CD4-positive, alpha-beta memory T cell (primary cell): ENCODE measurements at regions not wholly inside any gene's neighbourhood (a gene's known extent, or its start where the extent isn't known, plus 50 kb on each side); places are given as distances from the start of the nearest gene placed in this dataset.

ENCODE experiments used
- CTCF ChIA-PET: fragments of 350-600 bp; sonication (Branson Sonifier 250); formaldehyde crosslinking; loops from one replicate; lab custom pipeline; 2021; ENCODE audit warnings: inconsistent platforms; ENCODE audit not compliant: partially characterized antibody; lab: Charles Lee
- POLR2A ChIA-PET: fragments of 350-600 bp; sonication (Branson Sonifier 250); formaldehyde crosslinking; loops from one replicate; lab custom pipeline; 2021; ENCODE audit not compliant: partially characterized antibody; lab: Charles Lee
- DNase-seq, 5 donors: peaks; one replicate each; pipeline versions ENCODE4 v3.0.0 to v3.0.0-alpha.2; 2020 to 2022; ENCODE audit warnings: mixed read lengths in 1 of 5
- H3K27ac ChIP-seq: one replicate; pipeline ENCODE4 v1.7.0; 2013; ENCODE audit warnings: low read depth, low read length
- H3K27me3 ChIP-seq: 2 replicates; pipeline ENCODE4 v1.7.0; 2013; ENCODE audit warnings: mild to moderate bottlenecking, low read length, moderate library complexity; ENCODE audit not compliant: insufficient read depth
- H3K36me3 ChIP-seq: 2 replicates; pipeline ENCODE4 v1.7.0; 2013; ENCODE audit warnings: mild to moderate bottlenecking, low read length, moderate library complexity; ENCODE audit not compliant: insufficient read depth
- H3K4me1 ChIP-seq: 2 replicates; pipeline ENCODE4 v1.7.0; 2013; ENCODE audit warnings: mild to moderate bottlenecking, low read length, moderate library complexity; ENCODE audit not compliant: insufficient read depth
- H3K4me3 ChIP-seq, 2 donors: one replicate each; pipeline ENCODE4 v1.7.0; 2013; ENCODE audit warnings: low read length in 2 of 2, mild to moderate bottlenecking in 1 of 2
- H3K9me3 ChIP-seq, 2 donors: one replicate each; pipeline ENCODE4 v1.7.0; 2013; ENCODE audit warnings: low read length in 2 of 2, control low read depth in 1 of 2; ENCODE audit not compliant: control insufficient read depth in 1 of 2
- H3K27ac Mint-ChIP-seq, 7 donors: one replicate each; pipeline ENCODE4 v1.8.0; 2020 to 2021; ENCODE audit warnings: mixed read lengths in 7 of 7, mild to moderate bottlenecking in 6 of 7, inconsistent platforms in 3 of 7, moderate library complexity in 3 of 7
- H3K27me3 Mint-ChIP-seq, 2 donors: one replicate each; pipeline ENCODE4 v1.8.0; 2020 to 2021; ENCODE audit warnings: mixed read lengths in 2 of 2
- H3K36me3 Mint-ChIP-seq, 2 donors: one replicate each; pipeline ENCODE4 v1.8.0; 2020 to 2021; ENCODE audit warnings: mixed read lengths in 2 of 2, inconsistent platforms in 1 of 2, mild to moderate bottlenecking in 1 of 2
- H3K4me1 Mint-ChIP-seq, 4 donors: one replicate each; pipeline ENCODE4 v1.8.0; 2020 to 2021; ENCODE audit warnings: mixed read lengths in 4 of 4, mild to moderate bottlenecking in 1 of 4
- H3K4me3 Mint-ChIP-seq, 8 donors: one replicate each; pipeline ENCODE4 v1.8.0; 2020 to 2021; ENCODE audit warnings: mixed read lengths in 8 of 8, mild to moderate bottlenecking in 7 of 8, moderate library complexity in 6 of 8, inconsistent platforms in 3 of 8
- H3K9me3 Mint-ChIP-seq, 8 donors: one replicate each; pipeline ENCODE4 v1.8.0; 2020 to 2021; ENCODE audit warnings: mixed read lengths in 8 of 8, mild to moderate bottlenecking in 5 of 8, inconsistent platforms in 3 of 8, moderate library complexity in 1 of 8
- intact Hi-C: fragments of 100-400 bp; cut with micrococcal nuclease; formaldehyde crosslinking; loops from one replicate; pipeline ENCODE4 v1.15.1; 2023

DNA sequence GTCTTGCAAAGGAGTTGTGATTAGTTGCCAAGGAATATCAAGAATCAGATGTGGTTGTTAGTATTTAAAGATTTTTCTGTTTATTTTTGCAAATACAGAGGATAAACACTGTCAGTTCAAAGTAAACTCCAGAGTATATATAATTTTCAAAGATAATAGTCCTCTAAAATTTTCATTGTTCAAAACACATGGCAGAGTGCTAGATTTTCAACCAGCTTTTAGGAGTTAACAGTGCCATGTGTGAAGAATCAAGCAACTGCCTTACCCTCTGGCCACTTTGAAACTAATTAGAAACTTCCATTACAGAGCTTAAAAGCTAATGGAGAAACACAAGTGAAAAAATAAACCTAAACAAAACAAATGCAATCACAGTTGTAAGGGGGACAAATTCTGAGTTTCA lies 1605.6 kb upstream of the ZEB2 start:
- ChIA-PET CTCF (no interaction called here), POLR2A (no interaction called here)
- H3K27me3 Mint-ChIP-seq = no peaks in the 10 kb centered on the region
- H3K9me3 Mint-ChIP-seq = peaks cover 0 to 7% (median 1%) of the 10 kb centered on the region in 8 donors
- no peaks in the 10 kb centered on the region for H3K36me3 ChIP-seq
- no peaks in the 10 kb centered on the region for H3K4me1 Mint-ChIP-seq
- H3K36me3 Mint-ChIP-seq = no peaks in the 10 kb centered on the region
- no peaks in the 10 kb centered on the region for H3K9me3 ChIP-seq
- DNase-seq = no peak
- intact Hi-C loops = no loop called here
- no peaks in the 10 kb centered on the region for H3K27me3 ChIP-seq
- no peak overlapping the region for H3K27ac ChIP-seq
- H3K4me3 Mint-ChIP-seq = no peak overlapping the region
- no peak overlapping the region for H3K27ac Mint-ChIP-seq
- no peak overlapping the region for H3K4me3 ChIP-seq
- H3K4me1 ChIP-seq = no peaks in the 10 kb centered on the region

DNA sequence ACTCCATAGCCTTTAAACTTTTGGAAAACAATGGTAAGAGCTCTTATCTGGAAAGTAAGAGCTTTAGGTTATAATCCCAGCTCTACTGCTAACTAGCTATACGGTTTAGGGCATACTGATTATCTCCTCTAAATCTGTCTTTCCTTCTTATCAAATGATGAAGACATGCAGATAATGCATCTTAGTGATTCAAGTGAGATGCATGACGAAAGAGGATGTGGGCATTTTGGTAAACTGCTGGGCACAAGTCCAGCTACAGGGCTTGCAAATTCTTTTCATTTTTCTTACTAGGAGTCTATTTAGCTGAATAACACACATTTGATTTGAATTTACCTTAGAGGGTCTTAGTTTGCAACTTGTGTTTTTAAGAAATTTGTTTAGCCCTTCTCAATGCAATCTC lies 1604.8 kb upstream of the ZEB2 start:
- Histone ChIP-seq H3K27me3 (no peaks in the 10 kb centered on the region), H3K36me3 (no peaks in the 10 kb centered on the region), H3K4me1 (no peaks in the 10 kb centered on the region), H3K4me3 (no peak overlapping the region), H3K9me3 (no peaks in the 10 kb centered on the region), H3K27ac (no peak overlapping the region)
- Mint-ChIP-seq H3K27me3 (no peaks in the 10 kb centered on the region), H3K4me1 (no peaks in the 10 kb centered on the region), H3K27ac (no peak overlapping the region), H3K4me3 (no peak overlapping the region), H3K9me3 (peaks cover 0 to 2% (median 0%) of the 10 kb centered on the region in 8 donors), H3K36me3 (no peaks in the 10 kb centered on the region)
- DNase-seq = no peak
- POLR2A ChIA-PET = no interaction called here
- intact Hi-C loops = no loop called here
- CTCF ChIA-PET = interaction anchor here (0.9 kb wide), 1 partner anchor 9 kb away, joined by 3 read pairs; no protein-coding TSS in a partner anchor

DNA sequence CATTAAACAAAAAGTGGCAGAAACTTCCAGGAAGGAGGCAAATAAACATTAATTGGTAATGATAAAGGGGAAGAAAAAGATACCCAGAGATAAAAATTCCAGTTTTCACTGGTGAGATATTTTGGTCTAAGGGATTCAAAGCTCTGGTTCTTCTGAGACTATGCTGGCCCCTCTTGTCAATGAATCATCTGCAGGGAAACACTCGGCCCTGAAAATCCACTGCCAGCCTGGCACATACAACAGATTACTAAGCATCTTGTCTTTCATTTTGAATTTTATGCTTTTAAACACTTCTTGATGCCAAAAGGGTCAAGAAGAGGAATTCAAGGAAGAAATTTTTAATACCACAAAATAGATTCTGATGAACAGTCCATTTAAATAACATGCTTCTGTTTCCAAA lies 1603.8 kb upstream of the ZEB2 start:
- Histone ChIP-seq H3K4me3 (no peak overlapping the region), H3K27ac (no peak overlapping the region), H3K9me3 (no peaks in the 10 kb centered on the region), H3K27me3 (no peaks in the 10 kb centered on the region), H3K36me3 (no peaks in the 10 kb centered on the region), H3K4me1 (no peaks in the 10 kb centered on the region)
- ChIA-PET POLR2A (no interaction called here), CTCF (no interaction called here)
- Mint-ChIP-seq H3K9me3 (peaks cover 0 to 5% (median 0%) of the 10 kb centered on the region in 8 donors), H3K4me1 (no peaks in the 10 kb centered on the region), H3K4me3 (no peak overlapping the region), H3K36me3 (no peaks in the 10 kb centered on the region), H3K27ac (no peak overlapping the region), H3K27me3 (no peaks in the 10 kb centered on the region)
- DNase-seq = no peak
- intact Hi-C loops = no loop called here

DNA sequence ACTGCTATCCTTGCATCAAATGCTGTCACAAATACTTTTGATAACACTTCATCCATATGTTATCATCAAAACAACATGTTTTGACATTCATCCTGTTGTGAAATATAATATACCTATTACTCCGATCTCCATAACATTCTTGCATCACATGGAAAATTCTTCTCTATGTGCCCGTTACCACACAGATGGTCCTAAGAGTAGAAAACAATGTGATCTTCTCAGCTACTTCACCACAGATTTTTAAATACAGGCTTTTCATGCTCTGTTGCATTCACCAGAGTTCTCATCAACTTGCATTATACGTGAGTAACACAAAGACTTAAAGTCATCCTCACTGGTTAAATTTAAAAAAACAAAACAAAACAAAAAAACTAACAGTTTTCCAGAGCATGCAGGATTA lies 1603.3 kb upstream of the ZEB2 start:
- no peaks in the 10 kb centered on the region for H3K27me3 ChIP-seq
- H3K9me3 Mint-ChIP-seq = peaks cover 0 to 6% (median 0%) of the 10 kb centered on the region in 8 donors
- no peaks in the 10 kb centered on the region for H3K4me1 ChIP-seq
- no peaks in the 10 kb centered on the region for H3K4me1 Mint-ChIP-seq
- intact Hi-C loops = no loop called here
- no peak overlapping the region for H3K4me3 Mint-ChIP-seq
- POLR2A ChIA-PET = no interaction called here
- H3K27me3 Mint-ChIP-seq = no peaks in the 10 kb centered on the region
- no peak overlapping the region for H3K27ac ChIP-seq
- no peak for DNase-seq
- no peaks in the 10 kb centered on the region for H3K36me3 Mint-ChIP-seq
- H3K4me3 ChIP-seq = no peak overlapping the region
- no peak overlapping the region for H3K27ac Mint-ChIP-seq
- H3K9me3 ChIP-seq = no peaks in the 10 kb centered on the region
- no peaks in the 10 kb centered on the region for H3K36me3 ChIP-seq
- CTCF ChIA-PET = no interaction called here

DNA sequence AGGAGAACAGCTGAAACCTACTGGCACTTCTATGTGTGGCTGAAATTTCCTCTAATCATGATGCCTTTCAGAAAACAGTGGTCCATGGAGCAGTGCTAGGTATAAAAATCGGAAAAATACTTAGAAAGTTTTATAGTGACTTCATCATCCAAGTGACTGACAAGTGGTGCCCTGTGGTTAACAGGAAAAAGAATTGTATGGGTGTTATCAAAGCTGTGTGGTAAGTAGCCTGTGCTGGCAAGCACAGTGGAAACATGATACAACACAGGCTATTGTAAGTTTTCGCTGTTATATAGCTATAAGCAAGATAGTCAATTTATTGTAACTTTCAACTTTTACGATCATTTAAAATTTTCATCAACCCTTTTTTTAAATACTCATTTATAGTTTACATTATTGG lies 1599.7 kb upstream of the ZEB2 start:
- Histone ChIP-seq H3K36me3 (no peaks in the 10 kb centered on the region), H3K4me1 (no peaks in the 10 kb centered on the region), H3K9me3 (no peaks in the 10 kb centered on the region), H3K4me3 (no peak overlapping the region), H3K27ac (no peak overlapping the region), H3K27me3 (no peaks in the 10 kb centered on the region)
- no peaks in the 10 kb centered on the region for H3K4me1 Mint-ChIP-seq
- CTCF ChIA-PET = no interaction called here
- no peaks in the 10 kb centered on the region for H3K36me3 Mint-ChIP-seq
- intact Hi-C loops = loop anchor here (1.0 kb wide), 1 partner anchor 15 kb away; no protein-coding TSS in a partner anchor
- peaks cover 0 to 9% (median 0%) of the 10 kb centered on the region in 8 donors for H3K9me3 Mint-ChIP-seq
- DNase-seq = no peak
- POLR2A ChIA-PET = no interaction called here
- no peak overlapping the region for H3K27ac Mint-ChIP-seq
- no peaks in the 10 kb centered on the region for H3K27me3 Mint-ChIP-seq
- no peak overlapping the region for H3K4me3 Mint-ChIP-seq

DNA sequence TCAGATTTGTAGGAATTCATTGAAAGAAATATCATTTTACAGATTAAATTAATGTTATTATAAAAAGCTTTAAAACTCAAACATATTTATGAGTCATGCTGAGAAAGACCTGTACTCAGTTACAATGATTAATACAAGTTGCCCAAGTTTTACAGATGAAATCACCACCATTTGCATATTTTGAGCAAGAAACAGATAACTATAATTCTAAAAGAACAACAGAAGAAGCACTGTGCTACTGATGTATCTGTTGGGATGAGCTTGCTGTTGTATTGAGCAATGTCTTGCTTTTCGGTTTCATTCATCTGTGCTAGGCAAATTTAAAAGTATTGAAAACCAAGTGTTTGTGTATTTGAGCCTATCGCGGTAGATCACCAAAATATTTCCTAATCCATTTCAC lies 1589.1 kb upstream of the ZEB2 start:
- Mint-ChIP-seq H3K9me3 (peaks cover 0 to 5% (median under 1%) of the 10 kb centered on the region in 8 donors), H3K4me1 (no peaks in the 10 kb centered on the region), H3K27me3 (no peaks in the 10 kb centered on the region), H3K27ac (no peak overlapping the region), H3K4me3 (no peak overlapping the region), H3K36me3 (no peaks in the 10 kb centered on the region)
- Histone ChIP-seq H3K4me3 (no peak overlapping the region), H3K27ac (no peak overlapping the region), H3K27me3 (no peaks in the 10 kb centered on the region), H3K4me1 (no peaks in the 10 kb centered on the region), H3K9me3 (no peaks in the 10 kb centered on the region), H3K36me3 (no peaks in the 10 kb centered on the region)
- ChIA-PET CTCF (no interaction called here), POLR2A (no interaction called here)
- DNase-seq = no peak
- intact Hi-C loops = no loop called here

DNA sequence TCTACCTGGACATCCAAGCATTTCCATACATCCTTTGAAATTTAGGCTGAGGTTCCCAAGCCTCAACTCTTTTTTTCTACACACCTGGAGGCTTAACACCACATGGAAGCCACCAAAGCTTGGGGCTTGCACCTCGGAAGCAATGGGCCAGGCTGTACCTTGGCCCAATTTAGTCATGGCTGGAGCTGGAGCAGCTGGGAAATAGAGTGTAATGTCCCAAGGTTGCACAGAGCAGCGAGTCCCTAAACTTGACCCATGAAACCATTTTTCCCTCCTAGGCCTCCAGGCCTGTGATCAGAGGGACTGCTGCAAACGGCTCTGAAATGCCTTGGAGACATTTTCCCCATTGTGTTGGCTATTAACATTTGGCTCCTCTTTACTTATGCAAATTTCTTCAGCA lies 1574.3 kb upstream of the ZEB2 start:
- Mint-ChIP-seq H3K27ac (no peak overlapping the region), H3K36me3 (no peaks in the 10 kb centered on the region), H3K4me1 (no peaks in the 10 kb centered on the region), H3K4me3 (no peak overlapping the region), H3K9me3 (peaks cover 0 to 36% (median 21%) of the 10 kb centered on the region in 8 donors), H3K27me3 (no peaks in the 10 kb centered on the region)
- Histone ChIP-seq H3K36me3 (no peaks in the 10 kb centered on the region), H3K27ac (no peak overlapping the region), H3K4me3 (no peak overlapping the region), H3K9me3 (no peaks in the 10 kb centered on the region), H3K27me3 (no peaks in the 10 kb centered on the region), H3K4me1 (no peaks in the 10 kb centered on the region)
- DNase-seq = no peak
- ChIA-PET CTCF (no interaction called here), POLR2A (no interaction called here)
- intact Hi-C loops = no loop called here

DNA sequence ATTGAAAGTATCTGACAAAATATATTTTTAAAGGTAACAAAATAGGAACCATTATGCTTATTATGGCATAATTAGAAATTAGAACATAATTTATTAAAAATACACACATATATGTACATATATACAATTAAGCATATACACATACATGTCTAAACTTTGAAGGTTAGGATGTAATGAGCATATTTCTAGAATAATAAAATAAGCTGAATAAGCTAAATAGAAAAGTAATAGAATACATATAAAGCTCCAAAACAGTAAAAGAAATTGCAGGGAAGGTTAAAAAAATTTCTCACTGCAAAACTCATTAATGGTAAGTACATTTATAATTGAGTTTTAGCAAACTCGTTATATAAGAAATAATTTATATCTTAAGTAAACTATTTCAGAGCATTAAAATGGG lies 1561.5 kb upstream of the ZEB2 start:
- CTCF ChIA-PET = no interaction called here
- Histone ChIP-seq H3K27ac (no peak overlapping the region), H3K4me1 (no peaks in the 10 kb centered on the region), H3K9me3 (no peaks in the 10 kb centered on the region), H3K36me3 (no peaks in the 10 kb centered on the region), H3K27me3 (no peaks in the 10 kb centered on the region), H3K4me3 (no peak overlapping the region)
- Mint-ChIP-seq H3K4me1 (no peaks in the 10 kb centered on the region), H3K9me3 (peaks cover 0 to 10% (median 7%) of the 10 kb centered on the region in 8 donors), H3K4me3 (no peak overlapping the region), H3K27me3 (no peaks in the 10 kb centered on the region), H3K36me3 (no peaks in the 10 kb centered on the region), H3K27ac (no peak overlapping the region)
- intact Hi-C loops = no loop called here
- no peak for DNase-seq
- POLR2A ChIA-PET = no interaction called here
